ENCODE measurements at regions not wholly inside any gene's neighbourhood (a gene's known extent, or its start where the extent isn't known, plus 50 kb on each side); places are given as distances from the start of the nearest gene placed in this dataset.

GRCh38 chr5:65076251-65076869, 307.6 kb downstream of the CWC27 start:
- intact Hi-C loops (cut with DNase I) = no loop called here
- ATAC-seq (peak; percentile 56), DNase-seq (peak; percentile 17 to 66 (median 50))
- H3K27me3 ChIP-seq = no peaks in the 10 kb centered on the region
- H3K4me1 ChIP-seq = no peaks in the 10 kb centered on the region
- no peak overlapping the region for H3K27ac ChIP-seq
- no peaks in the 10 kb centered on the region for H3K36me3 ChIP-seq (replicated peaks in 1 of 2; ENCODE audit: insufficient read depth in 1 of 2, low read depth in 2 of 2)
- H3K4me3 ChIP-seq = no peak overlapping the region
- no peaks in the 10 kb centered on the region for H3K9me3 ChIP-seq
- no peak for TF ChIP-seq POLR2A (IDR thresholded peaks at IDR 0.05)
- peak in 2 of 7 experiments; percentile 14 to 33 for TF ChIP-seq CTCF (IDR thresholded peaks at IDR 0.05)
- WGBS, 2 donors = 48 to 53% methylated on average over 5 of the region's 5 CpGs

DNA sequence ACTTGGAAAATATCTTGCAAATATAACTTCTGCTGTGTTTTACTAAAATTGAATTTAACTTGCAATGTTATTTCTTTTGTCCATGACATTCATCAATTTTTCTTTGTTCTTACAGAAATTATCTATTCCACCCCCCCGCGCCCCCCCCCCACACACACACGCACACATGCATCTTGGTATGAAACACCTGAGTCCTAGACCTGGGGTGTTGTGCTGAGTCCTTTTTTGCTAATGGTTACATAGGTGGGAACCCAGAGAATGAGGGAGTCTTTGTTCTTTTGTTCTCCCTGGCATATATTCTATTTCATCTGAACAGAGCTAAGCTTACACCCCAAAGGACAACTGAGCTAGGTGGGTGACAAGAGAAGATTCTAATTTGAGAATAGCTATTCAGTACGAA, 308.9 kb downstream of the CWC27 start:
- Histone ChIP-seq H3K9me3 (no peaks in the 10 kb centered on the region), H3K4me3 (no peak overlapping the region), H3K27me3 (no peaks in the 10 kb centered on the region), H3K36me3 (replicated peaks in 1 of 2; ENCODE audit: insufficient read depth in 1 of 2, low read depth in 2 of 2) (no peaks in the 10 kb centered on the region), H3K4me1 (no peaks in the 10 kb centered on the region), H3K27ac (no peak overlapping the region)
- WGBS, 2 donors = 63 to 67% methylated on average over 4 of the region's 4 CpGs
- intact Hi-C loops (cut with DNase I) = no loop called here
- DNase-seq = no peak
- TF ChIP-seq CTCF (IDR thresholded peaks at IDR 0.05) = no peak
- TF ChIP-seq POLR2A (IDR thresholded peaks at IDR 0.05) = no peak
- ATAC-seq = no peak

- Histone ChIP-seq H3K4me3 (no peak overlapping the region), H3K4me1 (no peaks in the 10 kb centered on the region), H3K27ac (no peak overlapping the region), H3K36me3 (replicated peaks in 1 of 2; ENCODE audit: insufficient read depth in 1 of 2, low read depth in 2 of 2) (no peaks in the 10 kb centered on the region), H3K9me3 (no peaks in the 10 kb centered on the region), H3K27me3 (no peaks in the 10 kb centered on the region)
- TF ChIP-seq POLR2A (IDR thresholded peaks at IDR 0.05) = no peak
- TF ChIP-seq CTCF (IDR thresholded peaks at IDR 0.05) = no peak
- WGBS, 2 donors = 69 to 82% methylated on average over 4 of the region's 4 CpGs
- ATAC-seq = no peak
- intact Hi-C loops (cut with DNase I) = no loop called here
- no peak for DNase-seq
Observed at GRCh38 chr5:65078331-65078730, 309.6 kb downstream of the CWC27 start.

GRCh38 chr5:65081071-65081470, 312.3 kb downstream of the CWC27 start:
- Histone ChIP-seq H3K27me3 (no peaks in the 10 kb centered on the region), H3K4me1 (no peaks in the 10 kb centered on the region), H3K36me3 (replicated peaks in 1 of 2; ENCODE audit: insufficient read depth in 1 of 2, low read depth in 2 of 2) (no peaks in the 10 kb centered on the region), H3K4me3 (no peak overlapping the region), H3K27ac (no peak overlapping the region), H3K9me3 (no peaks in the 10 kb centered on the region)
- intact Hi-C loops (cut with DNase I) = no loop called here
- ATAC-seq (no peak), DNase-seq (no peak)
- TF ChIP-seq CTCF (IDR thresholded peaks at IDR 0.05) (no peak), POLR2A (IDR thresholded peaks at IDR 0.05) (no peak)

- Histone ChIP-seq H3K27ac (no peak overlapping the region), H3K9me3 (no peaks in the 10 kb centered on the region), H3K4me3 (no peak overlapping the region), H3K27me3 (no peaks in the 10 kb centered on the region), H3K4me1 (no peaks in the 10 kb centered on the region), H3K36me3 (replicated peaks in 1 of 2; ENCODE audit: insufficient read depth in 1 of 2, low read depth in 2 of 2) (no peaks in the 10 kb centered on the region)
- intact Hi-C loops (cut with DNase I) = no loop called here
- no peak for TF ChIP-seq POLR2A (IDR thresholded peaks at IDR 0.05)
- no peak for TF ChIP-seq CTCF (IDR thresholded peaks at IDR 0.05)
- WGBS, 2 donors = 81 to 92% methylated on average over 3 of the region's 3 CpGs
- DNase-seq (no peak), ATAC-seq (no peak)
Observed at GRCh38 chr5:65084795-65085515, 316.2 kb downstream of the CWC27 start.

Data from body of pancreas (tissue), 4 donors.